PC-9 (cell line): ENCODE measurements at regions not wholly inside any gene's neighbourhood (a gene's known extent, or its start where the extent isn't known, plus 50 kb on each side); places are given as distances from the start of the nearest gene placed in this dataset.

Source experiments
- BruUV-seq: library from RNA; stranded (reverse); fragments of 400-500 nt; replicated peaks from 2 replicates; lab custom pipeline; 2021; lab: Mats Ljungman, UMichigan
- CTCF ChIA-PET: fragments of 300-600 bp; sonication (Branson Sonifier 250); formaldehyde crosslinking; loops from one replicate; lab custom pipeline; 2022; ENCODE audit warnings: antibody characterized with exemption; lab: Charles Lee
- POLR2A ChIA-PET: fragments of 300-600 bp; sonication (Branson Sonifier 250); formaldehyde crosslinking; loops from one replicate; lab custom pipeline; 2022; ENCODE audit warnings: antibody characterized with exemption; ENCODE audit not compliant: unreplicated experiment; lab: Charles Lee
- DNase-seq, 2 experiments: peaks; one replicate each; pipeline versions ENCODE4 v3.0.0 to v3.0.0-alpha.2; 2015 to 2022; ENCODE audit warnings: mixed read lengths in 1 of 2
- H2AFZ ChIP-seq: fragments of 200-600 bp; sonication (generic); 2 replicates; pipeline ENCODE4 v1.8.1; 2017; ENCODE audit warnings: antibody characterized with exemption
- H3F3A ChIP-seq: fragments of 200-600 bp; sonication (generic); 2 replicates; pipeline ENCODE4 v1.8.1; 2017; ENCODE audit warnings: antibody characterized with exemption, mild to moderate bottlenecking, low read depth; ENCODE audit not compliant: insufficient read depth
- H3K27ac ChIP-seq: fragments of 200-600 bp; sonication (generic); 2 replicates; pipeline ENCODE4 v1.6.1; 2016; ENCODE audit warnings: mixed run types
- H3K27me3 ChIP-seq: fragments of 200-600 bp; sonication (generic); 2 replicates; pipeline ENCODE4 v1.6.1; 2016; ENCODE audit warnings: low read depth, mixed run types; ENCODE audit not compliant: insufficient read depth
- H3K36me3 ChIP-seq: fragments of 200-600 bp; sonication (generic); 2 replicates; pipeline ENCODE4 v1.6.1; 2016; ENCODE audit warnings: low read depth, mixed run types
- H3K4me1 ChIP-seq: fragments of 200-600 bp; sonication (generic); replicated peaks from 2 replicates; pipeline ENCODE4 v1.6.1; 2016; ENCODE audit warnings: mixed run types; ENCODE audit not compliant: insufficient read depth
- H3K4me2 ChIP-seq: fragments of 200-600 bp; sonication (generic); 2 replicates; pipeline ENCODE4 v1.6.1; 2017; ENCODE audit warnings: mixed run types
- H3K4me3 ChIP-seq: fragments of 200-600 bp; sonication (generic); 2 replicates; pipeline ENCODE4 v1.6.1; 2016; ENCODE audit warnings: mixed run types
- H3K79me2 ChIP-seq: fragments of 200-600 bp; sonication (generic); 2 replicates; pipeline ENCODE4 v1.6.1; 2017; ENCODE audit warnings: low read depth, mixed run types
- H3K9me2 ChIP-seq: fragments of 200-600 bp; sonication (generic); 2 replicates; pipeline ENCODE4 v1.8.1; 2017; ENCODE audit warnings: mild to moderate bottlenecking; ENCODE audit not compliant: insufficient read depth
- H3K9me3 ChIP-seq: fragments of 200-600 bp; sonication (generic); 2 replicates; pipeline ENCODE4 v1.8.1; 2016; ENCODE audit warnings: low read depth; ENCODE audit not compliant: insufficient read depth
- H4K20me1 ChIP-seq: fragments of 200-600 bp; sonication (generic); 2 replicates; pipeline ENCODE4 v1.8.1; 2017; ENCODE audit not compliant: insufficient read depth
- CTCF ChIP-seq: fragments of 200-600 bp; sonication (generic); conservative IDR thresholded peaks from 2 replicates; pipeline ENCODE4 v1.6.1; 2017; ENCODE audit warnings: mixed run types, antibody characterized with exemption, mild to moderate bottlenecking, moderate library complexity
- EZH2 ChIP-seq: fragments of 200-600 bp; sonication (generic); IDR thresholded peaks from 2 replicates; pipeline ENCODE4 v1.8.0; 2017; ENCODE audit warnings: antibody characterized with exemption, low read depth
- intact Hi-C: fragments of 100-400 bp; cut with micrococcal nuclease; formaldehyde crosslinking; loops from one replicate; pipeline ENCODE4 v1.10.0; 2022; ENCODE audit not compliant: unreplicated experiment

GRCh38 chr4:57614257-57614932 is 504.2 kb upstream of the IGFBP7 start:
- H3K79me2 ChIP-seq, result no peaks in the 10 kb centered on the region
- BruUV-seq, result no TSS peak
- CTCF ChIA-PET, result no interaction called here
- H2AFZ ChIP-seq, result no peak overlapping the region
- no peaks in the 10 kb centered on the region for H3K27me3 ChIP-seq
- no peaks in the 10 kb centered on the region for H3F3A ChIP-seq
- H3K9me3 ChIP-seq, result no peaks in the 10 kb centered on the region
- no peak for TF ChIP-seq CTCF
- no peak for TF ChIP-seq EZH2
- no peaks in the 10 kb centered on the region for H3K4me1 ChIP-seq
- no peak overlapping the region for H3K4me2 ChIP-seq
- no peak for DNase-seq
- no peaks in the 10 kb centered on the region for H3K9me2 ChIP-seq
- intact Hi-C loops, result no loop called here
- no peaks in the 10 kb centered on the region for H3K36me3 ChIP-seq
- no peak overlapping the region for H3K27ac ChIP-seq
- no peak overlapping the region for H3K4me3 ChIP-seq
- POLR2A ChIA-PET, result no interaction called here
- no peaks in the 10 kb centered on the region for H4K20me1 ChIP-seq

- H3K4me1 ChIP-seq, result no peaks in the 10 kb centered on the region
- ChIA-PET CTCF (no interaction called here), POLR2A (no interaction called here)
- intact Hi-C loops, result no loop called here
- no peaks in the 10 kb centered on the region for H3K9me2 ChIP-seq
- DNase-seq, result no peak
- no peaks in the 10 kb centered on the region for H3K9me3 ChIP-seq
- BruUV-seq, result no TSS peak
- H3K4me3 ChIP-seq, result no peak overlapping the region
- no peaks in the 10 kb centered on the region for H3K27me3 ChIP-seq
- H4K20me1 ChIP-seq, result no peaks in the 10 kb centered on the region
- no peaks in the 10 kb centered on the region for H3K79me2 ChIP-seq
- H3K36me3 ChIP-seq, result no peaks in the 10 kb centered on the region
- H3F3A ChIP-seq, result no peaks in the 10 kb centered on the region
- no peak for TF ChIP-seq CTCF
- TF ChIP-seq EZH2, result no peak
- no peak overlapping the region for H3K4me2 ChIP-seq
- H2AFZ ChIP-seq, result no peak overlapping the region
- no peak overlapping the region for H3K27ac ChIP-seq
Observed at GRCh38 chr4:57612279-57612678, 502.1 kb upstream of the IGFBP7 start.

GRCh38 chr4:57607566-57608180 is 497.5 kb upstream of the IGFBP7 start:
- Histone ChIP-seq H3K36me3 (no peaks in the 10 kb centered on the region), H3K4me2 (no peak overlapping the region), H3K27ac (no peak overlapping the region), H3K79me2 (no peaks in the 10 kb centered on the region), H4K20me1 (no peaks in the 10 kb centered on the region), H2AFZ (no peak overlapping the region), H3K4me1 (no peaks in the 10 kb centered on the region), H3F3A (no peaks in the 10 kb centered on the region), H3K9me3 (no peaks in the 10 kb centered on the region), H3K27me3 (no peaks in the 10 kb centered on the region), H3K4me3 (no peak overlapping the region), H3K9me2 (no peaks in the 10 kb centered on the region)
- ChIA-PET CTCF (no interaction called here), POLR2A (no interaction called here)
- intact Hi-C loops, result no loop called here
- DNase-seq, result no peak
- no TSS peak for BruUV-seq
- TF ChIP-seq EZH2 (no peak), CTCF (no peak)
